Inflammatory macrophage (primary cell): ENCODE measurements at regions not wholly inside any gene's neighbourhood (a gene's known extent, or its start where the extent isn't known, plus 50 kb on each side); places are given as distances from the start of the nearest gene placed in this dataset.
A peak's percentile ranks its signal among the peaks of the same experiment; 100 is the strongest.

ENCODE experiments used
- DNase-seq, 2 donors: peaks; one replicate each; pipeline ENCODE4 v3.0.0-alpha.2; 2020 to 2022

DNA sequence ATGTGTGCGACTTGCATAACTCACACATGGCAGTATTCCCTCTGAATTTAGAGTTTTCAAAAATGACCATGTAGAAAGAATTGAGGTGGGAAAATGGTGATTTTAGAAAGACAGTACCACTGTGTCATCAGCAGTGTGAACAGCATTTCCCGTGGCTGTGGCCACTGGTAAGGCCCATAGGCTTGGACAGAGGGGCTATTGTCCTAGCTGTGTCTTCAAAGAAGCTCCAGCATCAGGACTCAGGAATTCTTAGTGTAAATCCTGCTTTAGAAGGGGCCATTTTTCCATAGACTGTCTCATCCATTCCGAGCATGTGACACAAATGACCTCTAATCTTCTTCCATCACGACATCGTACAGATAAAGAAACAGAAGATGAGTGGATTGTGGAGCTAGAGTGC is 119.3 kb upstream of the BACE2 start:
- DNase-seq: no peak

GRCh38 chr21:41052820-41053555 is 115.0 kb upstream of the BACE2 start:
- DNase-seq: no peak

GRCh38 chr21:41054018-41054578 is 113.9 kb upstream of the BACE2 start:
- no peak for DNase-seq

DNA sequence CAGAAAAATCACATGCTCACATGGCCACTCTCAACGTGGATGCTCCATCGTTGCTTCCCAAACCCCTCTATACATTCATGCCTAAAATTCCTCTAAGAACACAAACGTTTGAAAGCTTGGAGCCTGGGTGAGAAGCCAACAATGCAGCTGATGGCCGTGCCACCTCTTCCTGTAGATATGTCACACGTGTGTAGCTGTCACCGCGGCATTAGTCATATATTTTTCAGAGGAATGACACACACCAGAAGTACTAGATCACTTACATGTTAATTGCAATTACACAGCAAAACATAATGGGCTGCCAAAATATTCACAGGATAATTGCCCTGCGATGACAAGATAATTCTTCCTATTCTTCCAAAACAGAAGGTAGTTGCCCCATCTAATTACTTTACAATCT is 112.7 kb upstream of the BACE2 start:
- no peak for DNase-seq

GRCh38 chr21:41059871-41060270 is 108.1 kb upstream of the BACE2 start:
- DNase-seq: no peak

GRCh38 chr21:41061701-41062100 is 106.3 kb upstream of the BACE2 start:
- DNase-seq: no peak

GRCh38 chr21:41064334-41064791 is 103.6 kb upstream of the BACE2 start:
- DNase-seq: no peak

GRCh38 chr21:41064951-41065350 is 103.0 kb upstream of the BACE2 start:
- DNase-seq: no peak

- DNase-seq: no peak
These were observed 102.4 kb upstream of the BACE2 start for GRCh38 chr21:41065539-41065938.

DNA sequence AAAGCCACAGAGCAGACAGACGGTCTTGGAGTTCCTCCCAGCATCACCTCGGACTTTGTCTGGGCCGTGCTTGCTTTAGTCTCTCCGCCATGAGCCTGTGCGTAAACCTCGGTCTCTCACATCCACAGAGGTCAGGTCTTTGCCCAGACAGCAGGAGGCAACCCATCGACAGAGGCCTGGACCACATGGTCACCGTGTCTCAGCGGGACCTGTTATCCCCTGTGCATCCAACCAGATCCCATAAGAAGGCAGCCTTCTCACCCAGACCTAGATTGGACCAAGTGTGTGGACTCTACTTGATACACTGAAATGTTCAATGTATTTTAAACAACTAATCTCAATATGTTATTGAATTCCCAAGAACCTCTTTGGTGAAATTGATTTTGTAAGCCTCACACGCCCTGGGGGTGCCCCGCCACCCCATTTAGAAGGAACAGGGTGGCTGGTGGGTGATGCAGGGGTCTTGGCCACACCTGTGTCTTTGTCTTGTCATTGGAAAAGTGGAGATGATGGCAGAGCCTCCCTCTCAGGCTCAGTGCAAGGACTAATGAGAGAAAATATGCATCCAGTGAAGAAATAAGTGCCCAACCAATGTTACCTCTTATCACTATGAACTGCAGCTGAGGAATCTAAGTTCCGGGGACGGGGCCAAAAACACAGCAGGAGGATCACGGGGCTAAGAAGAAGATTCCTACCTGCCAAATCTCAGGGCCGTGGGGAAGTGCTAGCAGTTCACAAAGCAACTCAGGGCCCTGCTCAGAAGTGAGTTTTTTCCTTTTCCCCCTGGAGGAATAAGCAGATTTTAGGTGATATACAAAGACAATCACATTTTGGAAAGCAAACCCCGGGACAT is 101.6 kb upstream of the BACE2 start:
- no peak for DNase-seq

DNA sequence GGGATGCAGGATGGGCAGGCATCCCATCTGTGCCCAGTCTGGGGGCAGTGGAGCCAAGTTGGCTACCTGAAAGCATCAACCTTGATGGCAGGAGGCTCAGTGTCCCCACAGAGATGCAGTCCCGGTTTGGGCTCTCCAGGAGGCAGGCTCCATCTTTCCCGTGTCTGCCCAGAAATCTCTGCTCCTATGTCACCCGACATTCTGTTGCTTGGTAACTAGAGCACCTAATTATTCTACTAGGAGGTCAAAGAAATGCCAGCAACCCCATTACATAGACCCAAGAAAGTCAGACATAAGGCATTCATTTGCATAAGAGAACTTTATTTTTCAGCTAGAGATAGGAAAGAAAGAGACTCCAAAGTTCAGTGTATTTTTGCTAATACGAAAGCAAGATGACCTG is 100.3 kb upstream of the BACE2 start:
- no peak for DNase-seq

GRCh38 chr21:41068496-41068895 is 99.5 kb upstream of the BACE2 start:
- DNase-seq: no peak

- peak; percentile 37 to 73 for DNase-seq
These were observed 98.9 kb upstream of the BACE2 start for GRCh38 chr21:41068967-41069642.

GRCh38 chr21:41070284-41070683 is 97.7 kb upstream of the BACE2 start:
- no peak for DNase-seq

- DNase-seq: no peak
These were observed 96.4 kb upstream of the BACE2 start for GRCh38 chr21:41071258-41072171.

- no peak for DNase-seq
These were observed 94.4 kb upstream of the BACE2 start for GRCh38 chr21:41073558-41073957.

DNA sequence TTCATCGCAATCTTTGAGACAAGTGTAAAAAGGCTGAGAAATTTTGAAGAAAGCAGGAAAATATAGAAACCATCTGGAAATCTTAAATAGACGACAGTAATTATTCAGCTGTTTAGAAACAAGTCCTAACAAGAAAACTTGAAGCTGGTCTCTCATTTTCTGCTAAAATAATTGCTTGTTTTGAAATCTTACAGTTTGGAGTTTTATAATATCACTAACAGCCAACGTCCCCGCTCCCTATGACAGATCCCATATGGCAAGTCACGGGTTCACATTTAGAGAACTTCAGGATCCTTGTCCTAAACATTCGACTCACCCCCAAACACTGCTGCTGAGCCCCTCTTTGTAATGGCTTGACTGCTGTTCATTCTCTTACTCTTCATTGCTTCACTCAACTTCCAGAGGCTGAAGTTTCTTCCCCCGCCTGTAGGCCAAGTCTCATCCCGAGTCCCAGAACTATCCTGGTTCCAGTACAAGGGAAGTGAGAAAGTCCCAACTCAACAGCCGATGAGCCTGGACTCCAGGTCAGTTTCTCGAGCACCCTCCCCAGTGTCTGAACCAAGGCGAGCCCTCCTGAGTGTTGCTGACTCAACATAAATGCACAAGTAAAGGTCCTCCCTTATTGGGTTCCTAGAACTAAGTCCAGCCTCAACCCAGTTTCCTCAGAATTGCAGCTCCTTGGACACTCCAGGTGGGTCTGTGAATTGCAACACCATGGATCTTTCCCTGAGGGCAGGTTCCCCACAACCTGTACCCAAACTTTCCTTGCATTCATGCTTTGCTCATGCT is 93.4 kb upstream of the BACE2 start:
- no peak for DNase-seq

DNA sequence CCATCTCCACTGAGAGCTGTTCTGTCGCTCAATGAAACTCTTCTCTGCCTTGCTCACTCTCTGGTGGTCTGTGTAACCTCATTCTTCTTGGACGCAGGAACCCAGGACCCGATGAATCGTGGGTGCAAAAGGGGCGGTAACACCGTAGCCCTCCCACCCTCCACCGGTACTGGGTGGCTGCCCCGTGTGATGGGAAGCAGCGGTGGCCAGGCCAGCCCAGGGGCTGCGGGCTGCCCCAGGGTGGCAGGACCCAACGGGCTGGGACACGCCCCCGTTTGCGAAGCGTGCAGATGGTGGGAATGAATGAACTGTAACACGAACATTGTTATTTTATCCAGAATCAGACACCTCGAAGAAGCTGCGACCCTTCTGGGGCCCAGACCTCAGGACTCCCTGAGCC is 92.3 kb upstream of the BACE2 start:
- DNase-seq: no peak

DNA sequence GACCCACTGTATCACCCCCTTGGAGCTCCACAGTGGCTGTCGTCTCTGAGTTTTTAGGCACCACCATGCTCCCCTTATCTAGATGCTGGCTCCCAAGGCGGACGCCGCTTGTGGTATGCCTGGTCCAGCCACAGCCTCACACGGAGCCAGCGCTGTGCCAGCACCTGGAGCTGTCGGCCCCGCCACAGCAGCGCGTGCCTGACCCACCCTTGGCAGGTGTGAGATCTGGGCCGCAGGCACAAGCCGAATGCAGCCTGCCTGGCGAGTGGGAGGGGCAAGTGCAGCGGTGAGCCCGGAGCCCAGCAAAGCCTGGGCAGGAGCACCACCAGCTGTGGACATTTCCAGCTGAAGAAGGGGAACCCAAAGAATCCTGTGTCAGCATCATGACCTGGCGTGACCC is 91.9 kb upstream of the BACE2 start:
- DNase-seq: no peak

DNA sequence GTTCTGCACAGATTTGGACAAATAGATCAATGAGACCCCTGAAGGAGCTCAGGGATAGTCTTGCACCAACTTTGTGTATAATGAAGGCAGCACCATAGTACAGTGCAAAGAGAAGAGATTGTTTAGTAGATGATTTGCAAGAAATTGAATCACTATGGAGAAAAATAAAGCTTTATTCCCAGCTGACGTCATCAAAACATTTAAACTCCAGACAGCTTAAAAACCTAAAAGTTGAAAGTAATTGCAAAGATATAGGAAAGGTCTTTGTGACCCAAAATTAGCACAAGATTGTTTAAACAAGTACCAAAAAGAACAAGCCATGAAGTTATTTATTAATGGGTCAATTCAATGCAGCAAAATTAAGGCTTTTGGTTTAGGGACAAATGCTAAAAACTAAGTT is 88.8 kb upstream of the BACE2 start:
- no peak for DNase-seq

DNA sequence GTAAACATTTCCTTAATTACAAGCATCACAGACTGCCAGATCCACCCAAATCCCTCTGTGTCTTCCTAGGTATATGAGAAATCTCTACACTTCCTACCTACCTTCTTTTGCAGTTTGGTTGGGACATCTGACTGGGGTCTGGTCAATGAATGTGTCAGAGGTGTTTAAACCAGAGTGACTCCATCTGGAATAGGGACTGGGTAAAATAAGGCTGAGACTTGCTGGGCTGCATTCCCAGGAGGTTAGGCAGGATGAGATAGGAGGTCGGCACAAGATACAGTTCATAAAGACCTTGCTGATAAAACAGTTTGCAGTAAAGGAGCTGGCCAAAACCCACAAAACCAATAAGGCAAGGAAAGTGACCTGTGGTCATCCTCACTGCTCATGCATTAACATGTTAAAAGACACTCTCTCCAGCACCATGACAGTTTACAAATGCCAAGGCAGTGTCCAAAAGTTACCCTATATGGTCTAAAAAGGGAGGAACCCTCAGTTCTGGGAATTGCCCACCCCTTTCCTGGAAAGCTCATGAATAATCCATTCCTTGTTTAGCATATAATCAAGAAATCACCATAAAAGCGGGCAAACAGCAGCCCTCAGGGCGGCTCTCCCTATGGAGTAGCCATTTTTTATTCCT is 87.4 kb upstream of the BACE2 start:
- DNase-seq: no peak
